ENCODE measurements at regions not wholly inside any gene's neighbourhood (a gene's known extent, or its start where the extent isn't known, plus 50 kb on each side); places are given as distances from the start of the nearest gene placed in this dataset.

DNA sequence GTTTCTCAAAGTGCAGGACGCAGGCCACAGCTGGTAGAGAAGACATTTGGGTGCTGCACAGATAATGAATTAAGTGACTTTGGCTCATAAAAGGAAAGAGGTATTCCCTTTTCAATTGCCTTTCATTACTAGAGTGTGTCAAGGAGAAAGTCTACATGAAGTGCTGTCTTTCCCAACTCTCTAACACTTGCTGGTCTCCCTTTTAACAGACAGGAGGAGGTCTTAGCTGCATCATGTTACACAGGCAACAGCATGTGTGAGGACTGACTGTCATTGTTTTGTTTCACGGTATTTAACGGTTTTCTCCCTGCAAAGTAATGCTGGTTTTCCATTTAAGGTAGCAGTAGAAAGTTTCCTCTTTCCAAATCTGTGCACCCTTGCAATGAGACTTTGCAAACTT lies 291.3 kb upstream of the LDB2 start:
- TF ChIP-seq EP300 (IDR thresholded peaks at IDR 0.05) (no peak), POLR2A (IDR thresholded peaks at IDR 0.05) (no peak)
- TF ChIP-seq, protein P1, sequence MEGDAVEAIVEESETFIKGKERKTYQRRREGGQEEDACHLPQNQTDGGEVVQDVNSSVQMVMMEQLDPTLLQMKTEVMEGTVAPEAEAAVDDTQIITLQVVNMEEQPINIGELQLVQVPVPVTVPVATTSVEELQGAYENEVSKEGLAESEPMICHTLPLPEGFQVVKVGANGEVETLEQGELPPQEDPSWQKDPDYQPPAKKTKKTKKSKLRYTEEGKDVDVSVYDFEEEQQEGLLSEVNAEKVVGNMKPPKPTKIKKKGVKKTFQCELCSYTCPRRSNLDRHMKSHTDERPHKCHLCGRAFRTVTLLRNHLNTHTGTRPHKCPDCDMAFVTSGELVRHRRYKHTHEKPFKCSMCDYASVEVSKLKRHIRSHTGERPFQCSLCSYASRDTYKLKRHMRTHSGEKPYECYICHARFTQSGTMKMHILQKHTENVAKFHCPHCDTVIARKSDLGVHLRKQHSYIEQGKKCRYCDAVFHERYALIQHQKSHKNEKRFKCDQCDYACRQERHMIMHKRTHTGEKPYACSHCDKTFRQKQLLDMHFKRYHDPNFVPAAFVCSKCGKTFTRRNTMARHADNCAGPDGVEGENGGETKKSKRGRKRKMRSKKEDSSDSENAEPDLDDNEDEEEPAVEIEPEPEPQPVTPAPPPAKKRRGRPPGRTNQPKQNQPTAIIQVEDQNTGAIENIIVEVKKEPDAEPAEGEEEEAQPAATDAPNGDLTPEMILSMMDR (IDR thresholded peaks at IDR 0.05): no peak

Measured in sigmoid colon (tissue), 4 donors.